Vagina (tissue), 2 donors: ENCODE measurements at regions not wholly inside any gene's neighbourhood (a gene's known extent, or its start where the extent isn't known, plus 50 kb on each side); places are given as distances from the start of the nearest gene placed in this dataset.

Source experiments
- DNase-seq, 2 donors: peaks; one replicate each; pipeline ENCODE4 v3.0.0-alpha.2; 2017; ENCODE audit errors: extremely low spot score in 2 of 2
- H3K27ac ChIP-seq: fragments of 200-600 bp; sonication (generic); one replicate; pipeline ENCODE4 v1.5.1; 2019
- H3K27me3 ChIP-seq: fragments of 200-600 bp; sonication (generic); one replicate; pipeline ENCODE4 v1.5.1; 2019
- H3K36me3 ChIP-seq, 2 donors: fragments of 200-600 bp; sonication (generic); one replicate each; pipeline ENCODE4 v1.5.1; 2017 to 2019
- H3K4me1 ChIP-seq: fragments of 200-600 bp; sonication (generic); one replicate; pipeline ENCODE4 v1.5.1; 2019
- H3K4me3 ChIP-seq, 2 donors: fragments of 200-600 bp; sonication (generic); 1 replicate in 1 of 2; 2 replicates in 1 of 2; pipeline ENCODE4 v1.5.1; 2016 to 2019
- H3K9me3 ChIP-seq: fragments of 200-600 bp; sonication (generic); one replicate; pipeline ENCODE4 v1.5.1; 2019
- POLR2A ChIP-seq, 2 donors: fragments of 450-650 bp; IDR thresholded peaks; one replicate each; pipeline ENCODE4 v1.6.1; 2017; ENCODE audit warnings: antibody characterized with exemption in 2 of 2, mild to moderate bottlenecking in 2 of 2, moderate library complexity in 2 of 2
- POLR2AphosphoS5 ChIP-seq, 2 donors: sonication (generic); formaldehyde crosslinking; IDR thresholded peaks; one replicate each; pipeline ENCODE4 v1.9.0; 2017; ENCODE audit warnings: antibody characterized with exemption in 2 of 2, mild to moderate bottlenecking in 2 of 2, low read depth in 1 of 2; ENCODE audit not compliant: insufficient read depth in 1 of 2
- intact Hi-C: fragments of 100-400 bp; cut with DNase I; formaldehyde crosslinking; loops from one replicate; pipeline ENCODE4 v1.15.1; 2023
- TF ChIP-seq, protein P1 (sequence below), 3 experiments: fragments of 450-650 bp in 2 of 3; fragments of 200-600 bp in 1 of 3; sonication (generic) in 1 of 3; IDR thresholded peaks; one replicate each; pipeline ENCODE4 v1.5.1; 2017 to 2019; ENCODE audit warnings: antibody characterized with exemption in 3 of 3, mild to moderate bottlenecking in 2 of 3, moderate library complexity in 2 of 3

DNA sequence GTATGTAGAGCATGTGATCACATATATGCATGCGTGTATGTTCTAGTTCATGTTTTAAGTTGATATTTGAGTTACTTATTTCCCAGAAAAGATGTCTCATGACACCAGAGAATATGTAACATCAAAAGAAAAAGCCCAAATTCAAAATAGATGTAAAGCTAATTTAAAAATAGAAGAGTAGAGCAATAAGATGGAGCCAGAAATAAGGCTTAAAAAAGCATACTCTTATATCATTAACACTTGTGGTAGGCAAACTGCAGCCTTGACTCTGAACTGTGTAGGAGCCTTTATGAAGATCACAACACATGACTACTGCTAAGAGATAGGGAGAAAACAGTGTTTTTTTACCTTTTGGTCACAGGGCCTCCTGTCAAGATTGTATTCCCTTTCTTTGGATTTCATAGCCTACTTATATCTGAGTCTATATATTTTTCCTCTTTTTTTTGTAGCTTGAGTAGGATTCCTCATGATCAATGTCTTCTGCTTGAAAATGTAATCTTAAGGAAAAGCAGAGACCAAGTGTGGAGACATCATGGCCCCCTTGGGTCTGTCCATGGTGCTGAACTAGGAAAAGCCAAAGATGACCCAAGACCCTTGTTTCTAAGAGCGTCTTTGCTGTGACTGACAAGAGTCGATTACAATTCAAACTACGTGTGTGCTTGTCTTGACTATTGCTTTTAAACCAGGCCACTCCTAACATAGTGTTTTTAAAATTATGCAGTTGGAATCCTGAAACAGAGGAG, 390.4 kb downstream of the SHISA9 start:
- DNase-seq: no peak
- TF ChIP-seq POLR2AphosphoS5 (IDR thresholded peaks at IDR 0.05; ENCODE audit: insufficient read depth in 1 of 2, low read depth in 1 of 2) (no peak), POLR2A (IDR thresholded peaks at IDR 0.05) (no peak)
- TF ChIP-seq, protein P1, sequence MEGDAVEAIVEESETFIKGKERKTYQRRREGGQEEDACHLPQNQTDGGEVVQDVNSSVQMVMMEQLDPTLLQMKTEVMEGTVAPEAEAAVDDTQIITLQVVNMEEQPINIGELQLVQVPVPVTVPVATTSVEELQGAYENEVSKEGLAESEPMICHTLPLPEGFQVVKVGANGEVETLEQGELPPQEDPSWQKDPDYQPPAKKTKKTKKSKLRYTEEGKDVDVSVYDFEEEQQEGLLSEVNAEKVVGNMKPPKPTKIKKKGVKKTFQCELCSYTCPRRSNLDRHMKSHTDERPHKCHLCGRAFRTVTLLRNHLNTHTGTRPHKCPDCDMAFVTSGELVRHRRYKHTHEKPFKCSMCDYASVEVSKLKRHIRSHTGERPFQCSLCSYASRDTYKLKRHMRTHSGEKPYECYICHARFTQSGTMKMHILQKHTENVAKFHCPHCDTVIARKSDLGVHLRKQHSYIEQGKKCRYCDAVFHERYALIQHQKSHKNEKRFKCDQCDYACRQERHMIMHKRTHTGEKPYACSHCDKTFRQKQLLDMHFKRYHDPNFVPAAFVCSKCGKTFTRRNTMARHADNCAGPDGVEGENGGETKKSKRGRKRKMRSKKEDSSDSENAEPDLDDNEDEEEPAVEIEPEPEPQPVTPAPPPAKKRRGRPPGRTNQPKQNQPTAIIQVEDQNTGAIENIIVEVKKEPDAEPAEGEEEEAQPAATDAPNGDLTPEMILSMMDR (IDR thresholded peaks at IDR 0.05): no peak
- H3K4me3 ChIP-seq: no peak overlapping the region
- no peaks in the 10 kb centered on the region for H3K36me3 ChIP-seq
- H3K9me3 ChIP-seq: no peaks in the 10 kb centered on the region
- intact Hi-C loops: no loop called here
- no peaks in the 10 kb centered on the region for H3K4me1 ChIP-seq
- no peaks in the 10 kb centered on the region for H3K27me3 ChIP-seq
- no peak overlapping the region for H3K27ac ChIP-seq

DNA sequence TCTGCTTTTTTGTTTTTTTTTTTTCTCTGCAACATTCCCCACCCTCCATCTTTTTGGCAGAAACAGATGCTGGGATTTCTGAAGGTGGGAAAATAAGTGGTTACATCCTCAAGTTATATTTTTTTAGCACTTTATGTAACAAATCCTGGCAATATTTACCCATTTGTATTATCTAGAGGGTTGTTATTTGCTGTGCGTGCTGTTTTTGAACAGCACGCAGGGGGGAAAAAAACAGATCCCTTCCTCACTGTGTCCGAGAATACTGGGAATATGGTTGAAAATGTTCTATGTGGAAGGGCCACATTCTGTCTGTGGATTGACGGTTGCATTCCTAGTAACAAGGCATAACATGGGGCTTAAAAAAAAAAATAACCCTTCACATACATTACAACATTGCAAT, 394.8 kb downstream of the SHISA9 start:
- H3K27ac ChIP-seq: no peak overlapping the region
- DNase-seq: no peak
- H3K9me3 ChIP-seq: no peaks in the 10 kb centered on the region
- TF ChIP-seq, protein P1 (IDR thresholded peaks at IDR 0.05): no peak
- TF ChIP-seq POLR2AphosphoS5 (IDR thresholded peaks at IDR 0.05; ENCODE audit: insufficient read depth in 1 of 2, low read depth in 1 of 2) (no peak), POLR2A (IDR thresholded peaks at IDR 0.05) (no peak)
- intact Hi-C loops: no loop called here
- no peaks in the 10 kb centered on the region for H3K4me1 ChIP-seq
- no peak overlapping the region for H3K4me3 ChIP-seq
- H3K27me3 ChIP-seq: no peaks in the 10 kb centered on the region
- no peaks in the 10 kb centered on the region for H3K36me3 ChIP-seq

DNA sequence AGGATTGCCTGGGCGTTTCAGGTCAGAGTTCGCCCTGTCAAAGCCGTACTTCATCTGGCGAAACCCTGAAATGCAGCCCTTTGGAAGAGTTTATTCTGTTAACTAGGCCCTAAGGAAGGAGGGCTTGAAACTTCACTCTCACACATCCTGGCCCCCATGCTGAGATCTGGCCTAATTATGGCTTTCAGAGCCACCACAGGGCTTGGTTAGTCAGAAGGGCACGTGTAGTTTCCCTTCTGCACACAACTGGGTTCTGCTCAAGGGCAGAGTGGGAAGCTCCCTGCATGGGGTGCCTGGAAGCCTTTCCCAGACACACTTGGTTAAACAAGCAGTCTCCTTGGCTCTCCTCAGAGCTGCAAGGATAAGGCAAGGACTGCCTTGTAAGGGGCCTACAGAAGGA, 397.3 kb downstream of the SHISA9 start:
- no peak overlapping the region for H3K4me3 ChIP-seq
- TF ChIP-seq POLR2AphosphoS5 (IDR thresholded peaks at IDR 0.05; ENCODE audit: insufficient read depth in 1 of 2, low read depth in 1 of 2) (no peak), POLR2A (IDR thresholded peaks at IDR 0.05) (no peak)
- TF ChIP-seq, protein P1 (IDR thresholded peaks at IDR 0.05): no peak
- no peak overlapping the region for H3K27ac ChIP-seq
- no peaks in the 10 kb centered on the region for H3K36me3 ChIP-seq
- H3K27me3 ChIP-seq: no peaks in the 10 kb centered on the region
- DNase-seq: no peak
- no peaks in the 10 kb centered on the region for H3K9me3 ChIP-seq
- intact Hi-C loops: no loop called here
- no peaks in the 10 kb centered on the region for H3K4me1 ChIP-seq

DNA sequence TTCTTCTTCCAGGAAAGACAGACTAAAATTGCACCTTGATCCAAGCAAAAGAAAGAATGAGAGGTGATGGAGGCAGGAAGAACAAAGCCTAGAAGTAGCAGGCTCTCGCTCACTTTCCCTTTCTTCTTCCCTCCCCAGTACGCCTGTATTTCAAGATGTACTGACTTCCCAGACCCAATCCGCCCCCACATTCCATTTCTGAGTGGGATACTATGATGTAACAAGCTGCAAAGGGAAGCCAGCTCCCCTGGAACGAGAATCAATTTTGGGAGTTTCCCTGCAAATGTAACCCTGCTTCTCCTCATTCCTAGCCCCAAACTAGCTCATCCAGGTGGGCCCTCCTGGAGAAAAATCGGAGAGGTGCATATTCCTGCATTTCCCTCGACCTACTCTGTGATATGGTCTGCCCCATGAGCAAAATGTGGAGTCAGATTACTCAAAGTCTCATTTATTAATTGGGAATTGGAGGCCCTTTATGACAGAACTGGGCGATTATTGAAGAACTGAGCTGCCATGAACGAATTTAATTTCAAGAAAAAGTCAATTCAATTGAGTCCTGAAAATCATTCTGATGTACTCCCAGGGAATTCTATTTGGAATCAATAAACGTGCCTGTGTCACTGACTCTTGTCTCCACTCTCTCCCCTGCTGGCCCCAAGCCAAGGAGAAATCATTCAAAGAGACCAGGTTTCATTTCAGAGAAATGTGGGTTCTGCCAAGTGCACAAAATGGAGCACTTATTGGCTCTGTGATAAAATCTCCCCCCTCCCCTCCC, 398.9 kb downstream of the SHISA9 start:
- no peak overlapping the region for H3K4me3 ChIP-seq
- intact Hi-C loops: loop anchor here (10.0 kb wide), 1 partner anchor 75 kb away; no protein-coding TSS in a partner anchor
- no peak for DNase-seq
- TF ChIP-seq POLR2A (IDR thresholded peaks at IDR 0.05) (no peak), POLR2AphosphoS5 (IDR thresholded peaks at IDR 0.05; ENCODE audit: insufficient read depth in 1 of 2, low read depth in 1 of 2) (no peak)
- TF ChIP-seq, protein P1 (IDR thresholded peaks at IDR 0.05): no peak
- no peaks in the 10 kb centered on the region for H3K36me3 ChIP-seq
- no peaks in the 10 kb centered on the region for H3K27me3 ChIP-seq
- no peaks in the 10 kb centered on the region for H3K4me1 ChIP-seq
- no peak overlapping the region for H3K27ac ChIP-seq
- no peaks in the 10 kb centered on the region for H3K9me3 ChIP-seq
